ENCODE measurements at regions not wholly inside any gene's neighbourhood (a gene's known extent, or its start where the extent isn't known, plus 50 kb on each side); places are given as distances from the start of the nearest gene placed in this dataset.

- Histone ChIP-seq H3K79me2 (ENCODE audit: insufficient read depth, low read length) (no peaks in the 10 kb centered on the region), H4K20me1 (ENCODE audit: insufficient read depth, low read length) (no peaks in the 10 kb centered on the region), H3K36me3 (replicated peaks in 1 of 2; ENCODE audit: control insufficient read depth in 1 of 2, insufficient read depth in 2 of 2, low read length in 2 of 2) (no peaks in the 10 kb centered on the region), H3K4me2 (ENCODE audit: low read depth, low read length) (no peak overlapping the region), H3K27ac (ENCODE audit: extremely low read length, insufficient read depth, low read length) (no peak overlapping the region), H3K27me3 (ENCODE audit: control insufficient read depth in 1 of 2, insufficient read depth in 2 of 2, low read length in 2 of 2) (no peaks in the 10 kb centered on the region), H3K4me1 (ENCODE audit: insufficient read depth, low read length) (no peaks in the 10 kb centered on the region), H3K4me3 (replicated peaks in 1 of 3; ENCODE audit: insufficient read depth in 1 of 3, low read depth in 2 of 3, low read length in 3 of 3) (no peak overlapping the region), H3K9ac (ENCODE audit: insufficient read depth, low read depth, low read length) (no peak overlapping the region), H2AFZ (ENCODE audit: low read length) (no peak overlapping the region), H3K9me3 (ENCODE audit: low read length) (no peaks in the 10 kb centered on the region)
- no TSS peak for BruUV-seq (replicated peaks)
- no peak for ATAC-seq
- DNase-seq (ENCODE audit: low spot score): no peak
- intact Hi-C loops (cut with micrococcal nuclease; ENCODE audit: unreplicated experiment) (no loop called here), in situ Hi-C loops (cut with HindIII; ENCODE audit: extremely low pct_ligation_motif_present, low pct_unique_long_range_greater_than_20kb) (no loop called here)
- no peak for FAIRE-seq
- ChIA-PET POLR2A (no interaction called here), CTCF (ENCODE audit: low intra/inter-chr PET ratio, low total read pairs) (no interaction called here)
- 0% methylated on average over 1 of the region's 1 CpG for WGBS (ENCODE audit: low lambda C conversion rate)
- TF ChIP-seq ZBTB2 (CRISPR knock-in tag; IDR thresholded peaks at IDR 0.05; ENCODE audit: low read depth): no peak
- TF ChIP-seq FOXP1 (IDR thresholded peaks at IDR 0.05): no peak
- TF ChIP-seq FOXP1 (CRISPR knock-in tag; IDR thresholded peaks at IDR 0.05): no peak
- no peak for TF ChIP-seq EHMT2 (IDR thresholded peaks at IDR 0.05; ENCODE audit: borderline replicate concordance, low read depth, low read length)
- TF ChIP-seq ZNF224 (CRISPR knock-in tag; IDR thresholded peaks at IDR 0.05): no peak
- TF ChIP-seq SP5 (CRISPR knock-in tag; IDR thresholded peaks at IDR 0.05; ENCODE audit: borderline replicate concordance, low read depth): no peak
- TF ChIP-seq, protein P1, sequence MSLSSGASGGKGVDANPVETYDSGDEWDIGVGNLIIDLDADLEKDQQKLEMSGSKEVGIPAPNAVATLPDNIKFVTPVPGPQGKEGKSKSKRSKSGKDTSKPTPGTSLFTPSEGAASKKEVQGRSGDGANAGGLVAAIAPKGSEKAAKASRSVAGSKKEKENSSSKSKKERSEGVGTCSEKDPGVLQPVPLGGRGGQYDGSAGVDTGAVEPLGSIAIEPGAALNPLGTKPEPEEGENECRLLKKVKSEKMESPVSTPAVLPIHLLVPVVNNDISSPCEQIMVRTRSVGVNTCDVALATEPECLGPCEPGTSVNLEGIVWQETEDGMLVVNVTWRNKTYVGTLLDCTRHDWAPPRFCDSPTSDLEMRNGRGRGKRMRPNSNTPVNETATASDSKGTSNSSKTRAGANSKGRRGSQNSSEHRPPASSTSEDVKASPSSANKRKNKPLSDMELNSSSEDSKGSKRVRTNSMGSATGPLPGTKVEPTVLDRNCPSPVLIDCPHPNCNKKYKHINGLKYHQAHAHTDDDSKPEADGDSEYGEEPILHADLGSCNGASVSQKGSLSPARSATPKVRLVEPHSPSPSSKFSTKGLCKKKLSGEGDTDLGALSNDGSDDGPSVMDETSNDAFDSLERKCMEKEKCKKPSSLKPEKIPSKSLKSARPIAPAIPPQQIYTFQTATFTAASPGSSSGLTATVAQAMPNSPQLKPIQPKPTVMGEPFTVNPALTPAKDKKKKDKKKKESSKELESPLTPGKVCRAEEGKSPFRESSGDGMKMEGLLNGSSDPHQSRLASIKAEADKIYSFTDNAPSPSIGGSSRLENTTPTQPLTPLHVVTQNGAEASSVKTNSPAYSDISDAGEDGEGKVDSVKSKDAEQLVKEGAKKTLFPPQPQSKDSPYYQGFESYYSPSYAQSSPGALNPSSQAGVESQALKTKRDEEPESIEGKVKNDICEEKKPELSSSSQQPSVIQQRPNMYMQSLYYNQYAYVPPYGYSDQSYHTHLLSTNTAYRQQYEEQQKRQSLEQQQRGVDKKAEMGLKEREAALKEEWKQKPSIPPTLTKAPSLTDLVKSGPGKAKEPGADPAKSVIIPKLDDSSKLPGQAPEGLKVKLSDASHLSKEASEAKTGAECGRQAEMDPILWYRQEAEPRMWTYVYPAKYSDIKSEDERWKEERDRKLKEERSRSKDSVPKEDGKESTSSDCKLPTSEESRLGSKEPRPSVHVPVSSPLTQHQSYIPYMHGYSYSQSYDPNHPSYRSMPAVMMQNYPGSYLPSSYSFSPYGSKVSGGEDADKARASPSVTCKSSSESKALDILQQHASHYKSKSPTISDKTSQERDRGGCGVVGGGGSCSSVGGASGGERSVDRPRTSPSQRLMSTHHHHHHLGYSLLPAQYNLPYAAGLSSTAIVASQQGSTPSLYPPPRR (CRISPR knock-in tag; IDR thresholded peaks at IDR 0.05; ENCODE audit: borderline replicate concordance): no peak
- no peak for TF ChIP-seq MAZ (IDR thresholded peaks at IDR 0.05; ENCODE audit: borderline replicate concordance, low read depth, low read length)
- TF ChIP-seq MAZ (CRISPR knock-in tag; IDR thresholded peaks at IDR 0.05; ENCODE audit: low read depth): no peak
- TF ChIP-seq CSRNP1 (CRISPR knock-in tag; IDR thresholded peaks at IDR 0.05): no peak
- TF ChIP-seq ZNF780A (CRISPR knock-in tag; IDR thresholded peaks at IDR 0.05): no peak
- no peak for TF ChIP-seq TSC22D2 (CRISPR knock-in tag; IDR thresholded peaks at IDR 0.05; ENCODE audit: borderline replicate concordance)
- no peak for TF ChIP-seq LCORL (IDR thresholded peaks at IDR 0.05)
- TF ChIP-seq LCORL (CRISPR knock-in tag; IDR thresholded peaks at IDR 0.05): no peak
- no peak for TF ChIP-seq ZNF674 (CRISPR knock-in tag; IDR thresholded peaks at IDR 0.05; ENCODE audit: low read depth)
- no peak for TF ChIP-seq ADNP (CRISPR knock-in tag; IDR thresholded peaks at IDR 0.05)
- TF ChIP-seq HNRNPL (IDR thresholded peaks at IDR 0.05; ENCODE audit: low read depth, low read length): no peak
- no peak for TF ChIP-seq KLF15 (CRISPR knock-in tag; IDR thresholded peaks at IDR 0.05; ENCODE audit: borderline replicate concordance)
- TF ChIP-seq ZNF788 (CRISPR knock-in tag; IDR thresholded peaks at IDR 0.05; ENCODE audit: borderline replicate concordance): no peak
- TF ChIP-seq ZNF629 (CRISPR knock-in tag; conservative IDR thresholded peaks at IDR 0.05): no peak
- no peak for TF ChIP-seq REL (CRISPR knock-in tag; conservative IDR thresholded peaks at IDR 0.05)
Observed at GRCh38 chr2:153055182-153055581, 336.8 kb downstream of the ARL6IP6 start.

Data from HepG2 (cell line).